Hypothalamus (tissue), 51 donors: ENCODE measurements at regions not wholly inside any gene's neighbourhood (a gene's known extent, or its start where the extent isn't known, plus 50 kb on each side); places are given as distances from the start of the nearest gene placed in this dataset.
A peak's percentile ranks its signal among the peaks of the same experiment; 100 is the strongest.

Experiments
- DNase-seq, 51 donors: peaks; one replicate each; lab custom pipeline; 2025; lab: John Stamatoyannopoulos, UW

DNA sequence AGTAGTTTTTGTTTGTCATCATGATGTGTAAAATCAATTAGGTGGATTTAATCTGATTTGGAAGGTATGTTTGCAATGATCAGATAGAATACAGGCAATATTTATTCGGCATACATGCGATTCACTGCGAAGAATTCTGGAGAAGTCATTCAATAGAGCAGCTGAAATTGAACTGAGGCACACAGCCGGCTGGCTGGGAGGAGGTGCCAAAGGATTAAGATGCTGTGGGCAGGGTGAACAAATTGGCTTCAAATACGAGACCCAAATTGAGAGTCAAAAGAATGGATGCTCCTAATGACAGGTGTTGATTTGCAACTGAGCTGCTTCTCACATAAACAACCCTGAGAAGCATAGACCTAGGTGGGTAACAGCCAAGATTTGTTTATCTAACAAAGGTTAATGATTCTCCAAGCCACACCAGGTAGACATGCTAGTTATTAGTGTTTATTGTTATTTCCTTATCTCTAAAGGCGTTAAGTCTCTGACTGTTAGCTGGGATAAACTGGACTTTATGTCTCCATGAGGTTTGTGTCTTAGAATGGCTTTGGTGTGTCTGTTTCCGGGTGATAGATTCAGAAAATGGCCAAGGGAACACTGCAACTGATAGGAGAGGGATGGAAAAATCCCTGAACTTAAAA is 55.3 kb upstream of the CLINT1 start:
- DNase-seq, result peak in 1 of 51 donors; percentile 6

DNA sequence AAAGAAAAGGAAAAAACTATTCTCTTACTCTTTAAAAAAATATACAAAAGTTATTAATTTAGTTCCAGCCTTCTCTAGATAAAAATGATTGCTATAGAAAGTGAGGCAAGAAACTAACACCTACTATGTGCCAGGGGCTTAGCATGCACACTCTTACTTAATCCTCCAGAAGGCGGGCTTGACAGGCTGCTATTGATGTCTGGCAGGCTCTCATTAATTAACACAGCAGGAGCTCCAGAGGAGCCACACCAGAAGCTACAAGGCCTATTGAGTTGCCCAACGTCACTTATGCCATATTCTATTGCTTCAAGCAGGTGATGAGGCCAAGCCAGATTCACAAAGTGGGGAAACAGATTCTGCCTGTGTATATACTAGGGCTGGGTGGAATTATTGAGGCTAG is 54.6 kb upstream of the CLINT1 start:
- DNase-seq, result no peak

DNA sequence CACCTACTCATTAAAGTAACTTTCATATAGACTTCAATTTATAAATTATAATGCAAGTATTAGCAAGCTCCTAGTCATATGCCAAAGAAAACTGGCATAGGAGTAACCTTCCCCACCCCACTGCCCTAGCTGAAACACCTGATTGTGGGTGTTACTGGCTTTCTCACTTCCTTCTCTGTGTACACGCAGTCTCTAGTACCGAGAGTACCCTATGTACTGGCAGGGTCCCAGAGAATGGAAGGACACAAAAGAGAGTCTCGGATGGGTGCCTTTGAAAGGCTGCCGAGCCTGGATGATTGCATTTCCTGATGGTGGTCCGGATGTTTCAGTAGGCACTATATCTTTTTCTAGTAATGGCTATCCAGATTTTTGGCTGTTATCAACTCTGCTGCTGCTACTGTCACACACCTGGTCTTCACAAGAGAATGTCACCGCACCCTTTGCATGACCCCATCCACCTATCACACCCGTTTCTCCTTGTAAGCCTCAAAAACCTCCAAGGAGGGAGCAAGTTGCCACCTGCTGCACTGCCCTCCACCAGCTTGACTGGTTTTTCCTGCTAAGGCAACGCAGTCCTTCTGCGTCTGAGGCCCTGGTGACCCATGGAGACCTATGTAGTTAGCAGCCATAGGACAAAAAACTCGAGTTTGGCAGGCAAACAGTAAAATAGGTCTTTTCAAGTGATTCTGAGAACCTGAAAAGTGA is 53.8 kb upstream of the CLINT1 start:
- no peak for DNase-seq

DNA sequence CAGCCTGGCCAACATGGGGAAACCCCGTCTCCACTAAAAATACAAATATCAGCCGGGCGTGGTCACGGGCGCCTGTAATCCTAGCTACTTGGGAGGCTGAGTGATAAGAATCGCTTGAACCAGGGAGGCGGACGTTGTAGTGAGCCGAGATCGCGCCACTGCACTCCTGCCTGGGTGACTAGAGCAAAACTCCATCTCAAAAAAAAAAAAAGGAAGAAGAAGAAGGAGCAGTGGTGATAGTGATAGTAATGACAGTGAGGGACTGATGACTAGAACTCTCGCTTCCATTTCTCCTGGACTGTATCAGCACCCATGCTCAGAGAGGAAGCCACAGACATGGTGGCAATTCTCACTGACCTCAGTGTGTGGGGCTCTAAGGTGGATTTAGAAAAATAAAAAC is 52.6 kb upstream of the CLINT1 start:
- DNase-seq, result no peak
